ENCODE measurements at regions not wholly inside any gene's neighbourhood (a gene's known extent, or its start where the extent isn't known, plus 50 kb on each side); places are given as distances from the start of the nearest gene placed in this dataset.

- TF ChIP-seq CTCF (conservative IDR thresholded peaks at IDR 0.05; ENCODE audit: low read length) (no peak), EZH2phosphoT487 (IDR thresholded peaks at IDR 0.05; ENCODE audit: borderline replicate concordance, low read depth, low read length) (no peak)
Measured at GRCh38 chr9:88926781-88927505, 64.3 kb upstream of the S1PR3 start.

All from OCI-LY7 (cell line).